ENCODE measurements at regions not wholly inside any gene's neighbourhood (a gene's known extent, or its start where the extent isn't known, plus 50 kb on each side); places are given as distances from the start of the nearest gene placed in this dataset.
"Not testable (repeated sequence)": the region's sequence is repeated elsewhere in the genome, so short reads cannot be mapped to it uniquely, and the experiment has no call there.

- TF ChIP-seq ZNF462 (CRISPR knock-in tag; IDR thresholded peaks at IDR 0.05) (no peak), ZNF331 (CRISPR knock-in tag; IDR thresholded peaks at IDR 0.05; ENCODE audit: low read depth) (no peak), JUNB (IDR thresholded peaks at IDR 0.05; ENCODE audit: unreplicated experiment) (no peak), ZNF114 (CRISPR knock-in tag; IDR thresholded peaks at IDR 0.05) (no peak), STAT1 (IDR thresholded peaks at IDR 0.05; ENCODE audit: unreplicated experiment) (no peak), EZH2phosphoT487 (IDR thresholded peaks at IDR 0.05; ENCODE audit: unreplicated experiment) (no peak), NANOG (IDR thresholded peaks at IDR 0.05; ENCODE audit: borderline replicate concordance) (no peak), CREB1 (CRISPR knock-in tag; IDR thresholded peaks at IDR 0.05; ENCODE audit: low read depth) (no peak)
- TF ChIP-seq, protein P1, sequence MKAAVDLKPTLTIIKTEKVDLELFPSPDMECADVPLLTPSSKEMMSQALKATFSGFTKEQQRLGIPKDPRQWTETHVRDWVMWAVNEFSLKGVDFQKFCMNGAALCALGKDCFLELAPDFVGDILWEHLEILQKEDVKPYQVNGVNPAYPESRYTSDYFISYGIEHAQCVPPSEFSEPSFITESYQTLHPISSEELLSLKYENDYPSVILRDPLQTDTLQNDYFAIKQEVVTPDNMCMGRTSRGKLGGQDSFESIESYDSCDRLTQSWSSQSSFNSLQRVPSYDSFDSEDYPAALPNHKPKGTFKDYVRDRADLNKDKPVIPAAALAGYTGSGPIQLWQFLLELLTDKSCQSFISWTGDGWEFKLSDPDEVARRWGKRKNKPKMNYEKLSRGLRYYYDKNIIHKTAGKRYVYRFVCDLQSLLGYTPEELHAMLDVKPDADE (IDR thresholded peaks at IDR 0.05), result no peak
These were observed 71.2 kb downstream of the CBLN4 start (continued) for GRCh38 chr20:55934146-55934545.

- not testable (repeated sequence) for H3K4me2 ChIP-seq; ATAC-seq; H3F3A ChIP-seq (replicated peaks; ENCODE audit: low read depth); H2AFZ ChIP-seq; H3K27me3 Mint-ChIP-seq (ENCODE audit: insufficient read depth, low read depth, poor library complexity); H3K4me1 Mint-ChIP-seq; H3K27ac ChIP-seq (ENCODE audit: low read depth); DNase-seq (ENCODE audit: low spot score); H4K20me1 ChIP-seq (replicated peaks; ENCODE audit: insufficient read depth); H3K27ac Mint-ChIP-seq; H3K27me3 ChIP-seq (ENCODE audit: insufficient read depth); H3K9me2 ChIP-seq (ENCODE audit: insufficient read depth); H3K4me3 ChIP-seq; H3K4me3 Mint-ChIP-seq; H3K79me2 ChIP-seq (replicated peaks; ENCODE audit: insufficient read depth); H3K4me1 ChIP-seq (ENCODE audit: insufficient read depth); H3K36me3 ChIP-seq (ENCODE audit: insufficient read depth)
- H3K36me3 Mint-ChIP-seq (ENCODE audit: low read depth), result peaks cover 46% of the 10 kb centered on the region
- peaks cover 100% of the 10 kb centered on the region for H3K9me3 Mint-ChIP-seq
These were observed 74.4 kb downstream of the CBLN4 start for GRCh38 chr20:55930876-55931275.

All from GM23338 (cell line).